Activated gamma-delta T cell treated with Interleukin-2 at 50 U/mL for 16 hours (primary cell): ENCODE measurements at regions not wholly inside any gene's neighbourhood (a gene's known extent, or its start where the extent isn't known, plus 50 kb on each side); places are given as distances from the start of the nearest gene placed in this dataset.
"Not testable (repeated sequence)": the region's sequence is repeated elsewhere in the genome, so short reads cannot be mapped to it uniquely, and the experiment has no call there.

Experiments
- DNase-seq: peaks from one replicate; pipeline ENCODE4 v3.0.0-alpha.2; 2020

GRCh38 chr6:4224067-4224978 lies 88.9 kb upstream of the ECI2 start:
- no peak for DNase-seq

- no peak for DNase-seq
Observed at GRCh38 chr6:4220558-4220957, 85.2 kb upstream of the ECI2 start.

DNA sequence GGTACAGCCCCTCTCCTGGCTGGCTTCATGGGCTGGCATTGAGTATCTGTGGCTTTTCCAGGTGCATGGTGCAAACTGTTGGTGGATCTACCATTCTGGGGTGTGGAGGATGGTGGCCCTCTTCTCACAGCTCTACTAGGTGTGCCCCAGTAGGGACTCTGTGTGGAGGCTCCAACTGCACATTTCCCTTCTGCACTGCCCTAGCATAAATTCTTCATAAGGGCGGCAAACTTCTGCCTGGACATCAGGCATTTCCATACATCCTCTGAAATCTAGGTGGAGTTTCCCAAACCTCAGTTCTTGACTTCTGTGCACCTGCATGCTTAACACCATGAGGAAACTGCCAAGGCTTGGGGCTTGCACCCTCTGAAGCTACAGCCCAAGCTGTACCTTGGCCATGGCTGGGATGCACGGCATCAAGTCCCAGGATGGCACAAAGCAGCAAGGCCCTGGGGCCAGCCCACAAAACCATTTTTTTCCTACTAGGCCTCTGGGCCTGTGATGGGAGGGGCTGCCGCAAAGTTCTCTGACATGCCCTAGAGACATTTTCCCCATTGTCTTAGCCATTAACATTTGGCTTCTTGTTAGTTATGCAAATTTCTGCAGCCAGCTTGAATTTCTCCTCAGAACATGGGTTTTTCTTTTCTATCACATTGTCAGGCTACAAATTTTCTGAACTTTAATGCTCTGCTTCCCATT lies 83.4 kb upstream of the ECI2 start:
- DNase-seq, result not testable (repeated sequence)

GRCh38 chr6:4212588-4212987 lies 77.2 kb upstream of the ECI2 start:
- DNase-seq, result no peak

DNA sequence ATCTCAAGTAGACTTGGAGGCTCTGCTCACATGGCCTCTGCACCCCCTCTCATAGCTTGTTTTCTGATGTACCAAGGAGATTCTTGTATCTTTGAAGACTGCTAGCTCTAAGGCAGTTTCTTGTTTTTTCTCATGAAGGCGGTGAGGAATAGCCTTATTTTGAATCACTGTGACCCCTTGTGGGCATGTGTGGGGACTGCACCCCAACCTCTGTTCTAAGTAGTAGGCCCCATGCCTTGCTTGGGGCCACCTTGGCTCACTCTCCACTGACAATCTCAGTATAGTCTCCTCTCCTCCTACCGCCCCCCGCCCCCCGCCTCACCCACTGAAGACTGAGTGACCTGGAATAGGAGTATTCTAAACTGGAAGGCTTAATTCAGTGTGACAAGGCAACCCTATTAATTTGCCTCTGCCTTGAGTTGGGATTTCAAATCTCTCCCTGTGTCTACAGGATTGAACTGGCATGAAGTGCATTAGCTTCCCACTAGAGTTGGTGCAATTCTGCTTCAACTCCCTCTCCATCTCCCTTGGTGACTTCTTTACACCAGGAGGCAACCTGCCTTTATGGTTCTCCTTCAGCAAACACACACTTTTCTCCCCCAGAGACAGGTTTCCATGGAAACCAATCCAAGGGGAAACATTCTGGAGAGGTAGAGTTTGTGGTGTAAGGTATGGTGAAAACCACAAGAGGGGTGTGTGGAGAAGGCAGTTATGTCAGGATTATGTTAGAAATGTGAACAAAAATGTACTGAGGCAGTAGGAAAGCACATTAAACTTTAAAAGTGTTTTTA lies 75.4 kb upstream of the ECI2 start:
- peak; percentile 56 for DNase-seq

- DNase-seq, result no peak
Observed at GRCh38 chr6:4209196-4209595, 73.8 kb upstream of the ECI2 start.

DNA sequence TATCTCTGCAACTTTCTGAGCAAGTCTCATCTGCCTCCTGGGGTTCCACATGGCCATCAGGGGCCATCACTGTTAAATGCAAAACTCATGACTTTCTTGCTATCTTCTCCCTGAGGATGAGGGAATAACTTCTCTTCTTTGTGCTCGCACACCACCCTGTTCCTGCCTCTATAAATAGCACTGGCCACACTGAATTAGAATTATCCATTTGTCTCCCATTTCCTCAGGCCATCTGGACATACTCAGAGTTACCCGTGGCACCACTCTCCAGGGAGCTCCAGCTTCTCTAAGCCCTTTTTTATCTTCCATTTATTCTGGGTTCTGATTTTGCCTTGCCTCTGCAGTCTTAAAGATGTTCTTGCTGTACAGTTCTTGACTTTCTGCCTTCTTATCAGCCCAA lies 72.8 kb upstream of the ECI2 start:
- DNase-seq, result no peak

- not testable (repeated sequence) for DNase-seq
Observed at GRCh38 chr6:4203642-4204417, 68.5 kb upstream of the ECI2 start.

GRCh38 chr6:4192627-4193026 lies 57.3 kb upstream of the ECI2 start:
- no peak for DNase-seq

DNA sequence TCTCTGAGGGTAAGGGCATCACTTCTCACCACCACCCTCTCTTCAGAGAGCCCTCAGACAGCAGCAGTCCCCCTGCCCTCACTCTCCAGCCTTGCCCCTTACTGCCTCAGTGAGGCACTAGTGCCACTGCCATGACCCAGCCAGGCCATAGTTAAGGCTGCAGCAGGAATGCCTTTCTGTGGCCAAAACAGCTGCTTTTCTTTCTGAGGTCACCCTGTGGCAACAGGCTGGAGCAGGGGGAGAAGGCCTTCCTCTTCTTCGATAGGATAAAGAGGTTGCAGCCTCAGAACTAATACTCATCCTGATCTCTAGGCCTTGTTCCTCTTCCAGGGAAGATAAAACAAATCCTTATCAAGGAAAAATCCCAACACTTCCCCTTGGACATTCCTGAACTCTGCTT lies 56.8 kb upstream of the ECI2 start:
- DNase-seq, result no peak

- DNase-seq, result no peak
Observed at GRCh38 chr6:4191271-4191721, 55.9 kb upstream of the ECI2 start.

GRCh38 chr6:4189249-4189648 lies 53.9 kb upstream of the ECI2 start:
- no peak for DNase-seq

DNA sequence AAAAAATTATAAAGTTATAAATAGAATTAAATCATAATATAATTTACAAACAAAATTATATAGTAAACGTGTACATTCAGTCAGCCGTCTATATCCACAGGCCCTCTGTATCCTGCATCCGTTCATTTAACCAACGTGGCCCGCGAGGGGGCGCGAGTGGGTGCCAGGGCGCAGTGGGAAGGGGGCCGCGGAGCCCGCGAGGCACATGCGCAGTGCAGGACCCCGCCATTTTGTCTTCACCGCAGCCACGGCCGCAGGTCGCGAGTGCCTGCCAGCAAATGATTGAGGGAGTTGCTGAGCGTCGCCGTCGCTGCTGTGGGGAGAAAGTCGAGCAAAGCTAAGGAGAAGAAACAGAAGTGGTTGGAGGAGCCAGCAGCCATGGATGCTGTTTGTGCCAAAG lies 53.4 kb upstream of the ECI2 start:
- no peak for DNase-seq

DNA sequence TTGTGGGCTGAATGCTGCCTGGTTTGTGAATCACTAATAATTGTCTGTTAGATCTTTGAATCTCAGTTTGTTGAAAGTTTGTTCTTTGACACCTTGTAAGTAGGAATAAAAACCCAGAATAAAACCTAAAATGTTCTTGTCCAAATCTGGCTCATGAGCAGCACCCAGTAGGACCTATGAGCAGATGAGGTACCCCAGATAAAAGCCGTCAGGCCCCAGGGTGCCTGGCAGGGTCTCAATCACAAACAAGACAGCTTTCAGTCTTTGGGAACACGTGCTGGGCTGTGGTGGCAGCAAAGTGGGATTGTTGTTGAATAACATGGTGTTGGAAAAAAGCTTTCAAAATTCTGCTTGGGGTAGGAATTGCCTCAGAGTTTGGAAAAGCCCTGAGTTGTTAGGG lies 52.1 kb upstream of the ECI2 start:
- DNase-seq, result no peak

DNA sequence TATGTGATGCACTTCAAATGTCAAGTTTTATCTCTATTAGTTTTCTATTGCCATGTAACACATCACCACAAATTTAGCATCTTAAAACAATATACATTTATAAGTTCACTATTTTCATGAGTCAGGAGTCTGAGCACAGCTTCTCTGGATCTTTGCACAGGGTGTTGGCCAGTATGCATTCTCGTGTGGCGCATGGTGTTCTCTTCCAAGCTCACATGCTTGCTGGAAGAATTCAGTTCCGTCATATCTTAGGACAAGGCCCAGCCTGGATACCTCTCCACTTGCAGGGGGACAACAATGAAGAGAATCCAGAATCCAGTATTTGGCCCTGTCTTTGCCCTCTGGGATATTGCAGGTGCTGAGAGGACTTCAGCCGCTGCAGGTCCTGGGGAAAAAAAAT lies 51.0 kb upstream of the ECI2 start:
- DNase-seq, result no peak

GRCh38 chr6:4185846-4186245 lies 50.5 kb upstream of the ECI2 start:
- no peak for DNase-seq

DNA sequence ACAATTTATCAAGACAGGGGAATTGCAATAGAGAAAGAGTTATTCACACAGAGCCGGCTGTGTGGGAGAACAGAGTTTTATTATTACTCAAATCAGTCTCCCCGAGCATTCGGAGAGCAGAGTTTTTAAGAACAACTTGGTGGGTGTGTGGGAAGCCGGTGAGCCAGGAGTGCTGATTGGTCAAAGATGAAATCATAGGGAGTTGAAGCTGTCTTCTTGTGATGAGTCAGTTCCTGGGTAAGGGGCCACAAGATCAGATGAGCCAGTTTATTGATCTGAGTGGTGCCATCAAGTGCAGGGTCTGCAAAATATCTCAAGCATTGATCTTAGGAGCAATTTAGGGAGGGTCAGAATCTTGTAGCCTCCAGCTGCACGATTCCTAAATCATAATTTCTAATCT lies 50.0 kb upstream of the ECI2 start:
- no peak for DNase-seq
